T-helper 2 cell (primary cell): ENCODE measurements at regions not wholly inside any gene's neighbourhood (a gene's known extent, or its start where the extent isn't known, plus 50 kb on each side); places are given as distances from the start of the nearest gene placed in this dataset.

ENCODE experiments used
- DNase-seq, 5 experiments: peaks; one replicate each; pipeline versions ENCODE4 v3.0.0 to v3.0.0-alpha.2; 2012 to 2022

- DNase-seq: no peak
These were observed 2120.4 kb upstream of the PIK3C3 start for GRCh38 chr18:39834636-39835035.

GRCh38 chr18:39825485-39826150 lies 2129.4 kb upstream of the PIK3C3 start:
- DNase-seq: no peak

GRCh38 chr18:39806525-39806924 lies 2148.5 kb upstream of the PIK3C3 start:
- DNase-seq: no peak

GRCh38 chr18:39805218-39805617 lies 2149.8 kb upstream of the PIK3C3 start:
- no peak for DNase-seq

- DNase-seq: no peak
These were observed 2152.3 kb upstream of the PIK3C3 start for GRCh38 chr18:39802648-39803229.

- no peak for DNase-seq
These were observed 2153.2 kb upstream of the PIK3C3 start for GRCh38 chr18:39801848-39802247.

GRCh38 chr18:39801010-39801409 lies 2154.0 kb upstream of the PIK3C3 start:
- no peak for DNase-seq

GRCh38 chr18:39799006-39799405 lies 2156.0 kb upstream of the PIK3C3 start:
- DNase-seq: no peak

GRCh38 chr18:39796393-39796792 lies 2158.6 kb upstream of the PIK3C3 start:
- no peak for DNase-seq

- DNase-seq: no peak
These were observed 2159.7 kb upstream of the PIK3C3 start for GRCh38 chr18:39795350-39795749.

- no peak for DNase-seq
These were observed 2161.4 kb upstream of the PIK3C3 start for GRCh38 chr18:39793609-39794008.

- no peak for DNase-seq
These were observed 2166.7 kb upstream of the PIK3C3 start for GRCh38 chr18:39788383-39788782.

GRCh38 chr18:39786477-39786876 lies 2168.6 kb upstream of the PIK3C3 start:
- DNase-seq: no peak

- DNase-seq: no peak
These were observed 2170.5 kb upstream of the PIK3C3 start for GRCh38 chr18:39784541-39784940.

GRCh38 chr18:39781565-39781964 lies 2173.5 kb upstream of the PIK3C3 start:
- DNase-seq: no peak

GRCh38 chr18:39780774-39781173 lies 2174.3 kb upstream of the PIK3C3 start:
- no peak for DNase-seq

- DNase-seq: no peak
These were observed 2175.1 kb upstream of the PIK3C3 start for GRCh38 chr18:39779926-39780325.

- DNase-seq: no peak
These were observed 2178.3 kb upstream of the PIK3C3 start for GRCh38 chr18:39776766-39777165.

- no peak for DNase-seq
These were observed 2180.0 kb upstream of the PIK3C3 start for GRCh38 chr18:39774957-39775598.

- DNase-seq: no peak
These were observed 2181.4 kb upstream of the PIK3C3 start for GRCh38 chr18:39773646-39774045.

- no peak for DNase-seq
These were observed 2182.7 kb upstream of the PIK3C3 start for GRCh38 chr18:39772155-39772919.

- DNase-seq: no peak
These were observed 2184.6 kb upstream of the PIK3C3 start for GRCh38 chr18:39770399-39770798.

GRCh38 chr18:39764873-39765272 lies 2190.2 kb upstream of the PIK3C3 start:
- DNase-seq: no peak

- DNase-seq: no peak
These were observed 2193.8 kb upstream of the PIK3C3 start for GRCh38 chr18:39761273-39761672.
